Heart left ventricle (tissue), 16 donors: ENCODE measurements at regions not wholly inside any gene's neighbourhood (a gene's known extent, or its start where the extent isn't known, plus 50 kb on each side); places are given as distances from the start of the nearest gene placed in this dataset.

Source experiments
- ATAC-seq, 4 donors: fragments of 200-7000 bp; cut with Tn5 transposase; one replicate each; pipeline ENCODE4 v1.9.1; 2020 to 2022; ENCODE audit warnings: moderate library complexity in 4 of 4, mild to moderate bottlenecking in 3 of 4, moderate number of reproducible peaks in 1 of 4
- DNase-seq, 5 donors: peaks; one replicate each; pipeline ENCODE4 v3.0.0-alpha.2; 2020
- H3K27ac ChIP-seq, 12 donors: fragments of 200-600 bp; sonication (generic) in 4 of 12; one replicate each; pipeline versions ENCODE4 v1.5.0 to v1.8.0; 2016 to 2022; ENCODE audit warnings: mild to moderate bottlenecking in 2 of 12
- H3K27me3 ChIP-seq, 9 donors: fragments of 200-600 bp; sonication (generic) in 2 of 9; one replicate each; pipeline versions ENCODE4 v1.5.1 to v1.8.0; 2016 to 2022; ENCODE audit warnings: mild to moderate bottlenecking in 3 of 9
- H3K36me3 ChIP-seq, 9 donors: fragments of 200-600 bp; sonication (generic) in 2 of 9; one replicate each; pipeline versions ENCODE4 v1.5.0 to v1.8.0; 2018 to 2022; ENCODE audit warnings: mild to moderate bottlenecking in 2 of 9
- H3K4me1 ChIP-seq, 12 donors: fragments of 200-600 bp; sonication (generic) in 4 of 12; one replicate each; pipeline versions ENCODE4 v1.5.0 to v1.8.0; 2016 to 2022; ENCODE audit warnings: mild to moderate bottlenecking in 3 of 12
- H3K4me3 ChIP-seq, 12 donors: fragments of 200-600 bp; sonication (generic) in 4 of 12; one replicate each; pipeline versions ENCODE4 v1.5.0 to v1.8.0; 2017 to 2022; ENCODE audit warnings: mild to moderate bottlenecking in 9 of 12, moderate library complexity in 4 of 12
- H3K9me3 ChIP-seq, 12 donors: fragments of 200-600 bp; sonication (generic) in 4 of 12; one replicate each; pipeline versions ENCODE4 v1.5.0 to v1.8.0; 2016 to 2022; ENCODE audit warnings: mild to moderate bottlenecking in 1 of 12
- CTCF ChIP-seq, 12 donors: fragments of 200-600 bp; sonication (generic) in 4 of 12; IDR thresholded peaks; one replicate each; pipeline versions ENCODE4 v1.5.0 to v1.8.0; 2018 to 2022; ENCODE audit warnings: antibody characterized with exemption in 12 of 12, mild to moderate bottlenecking in 5 of 12
- POLR2A ChIP-seq, 2 donors: fragments of 450-650 bp; IDR thresholded peaks; one replicate each; pipeline ENCODE4 v1.6.1; 2017; ENCODE audit warnings: antibody characterized with exemption in 2 of 2, mild to moderate bottlenecking in 2 of 2, moderate library complexity in 2 of 2
- WGBS, 4 donors: extraction: QIAGEN DNeasy Blood & Tissue Kit in 2 of 4; methylation state at CpG; one replicate each; pipeline versions ENCODE4 v1.1.5 to v1.1.7; 2013 to 2018; 5-methylcytosine and 5-hydroxymethylcytosine counted together
- intact Hi-C, 10 donors: fragments of 100-400 bp; cut with DNase I; formaldehyde crosslinking; loops; one replicate each; pipeline versions ENCODE4 v1.11.1 to v1.14.2; 2022
- donor health status: ischemic (EF 13 %, LVEDD 7.1; RV severe dilation, severe dysfunction).
- donor health status: healthy with polysubstance abuse.
- donor health status: DM: no; HTN: yes; CAD: no.
- donor health status: DM: no; HTN: no; CAD: no.
- donor health status: ischemic (EF 25% LVEDD 6.9; RV normal size, moderate dysfunction).
- donor health status: ischemic (EF 25% LVEDD 5.7; RV mildly dilated, moderate dysfunction).
- donor health status: healthy.
- donor health status: DM: yes; HTN: yes; CAD: no.
- donor health status: ischemic (EF 35%, LVEDD 5.7; RV mildly dilated, moderate dysfunction).
- donor health status: nonischemic (EF 11% LVEDD 7.7; RV severe dilation, severe dysfunction).
- donor health status: DM: yes; HTN: yes; CAD: no.
- donor health status: PGD.
- donor health status: ischemic (EF 29% LVEDD 5.4; RV normal size, mild dysfunction).
- donor health status: nonischemic (EF 23%, LVEDD 6.1; RV moderate dilation, normal function).

- Histone ChIP-seq H3K36me3 (no peaks in the 10 kb centered on the region), H3K4me1 (no peaks in the 10 kb centered on the region), H3K9me3 (no peaks in the 10 kb centered on the region), H3K27ac (no peak overlapping the region), H3K4me3 (no peak overlapping the region), H3K27me3 (no peaks in the 10 kb centered on the region)
- intact Hi-C loops, result no loop called here
- 46 to 71% (median 49%) methylated on average over 3 of the region's 3 CpGs for WGBS, 4 donors
- ATAC-seq, result no peak
- no peak for DNase-seq
- TF ChIP-seq CTCF (IDR thresholded peaks at IDR 0.05), result no peak
- no peak for TF ChIP-seq POLR2A (IDR thresholded peaks at IDR 0.05)
Measured at GRCh38 chr6:18703546-18703945, 316.4 kb downstream of the RNF144B start.

GRCh38 chr6:18707714-18708439 lies 320.7 kb downstream of the RNF144B start:
- Histone ChIP-seq H3K4me1 (no peaks in the 10 kb centered on the region), H3K4me3 (no peak overlapping the region), H3K27me3 (no peaks in the 10 kb centered on the region), H3K9me3 (no peaks in the 10 kb centered on the region), H3K27ac (no peak overlapping the region), H3K36me3 (no peaks in the 10 kb centered on the region)
- WGBS, 4 donors, result 74 to 79% (median 76%) methylated on average over 6 of the region's 6 CpGs
- intact Hi-C loops, result no loop called here
- DNase-seq (no peak), ATAC-seq (no peak)
- TF ChIP-seq POLR2A (IDR thresholded peaks at IDR 0.05), result no peak
- TF ChIP-seq CTCF (IDR thresholded peaks at IDR 0.05), result no peak

GRCh38 chr6:18712595-18712994 lies 325.4 kb downstream of the RNF144B start:
- WGBS, 4 donors, result 56 to 68% (median 62%) methylated on average over 4 of the region's 4 CpGs
- TF ChIP-seq POLR2A (IDR thresholded peaks at IDR 0.05), result no peak
- TF ChIP-seq CTCF (IDR thresholded peaks at IDR 0.05), result no peak
- no peaks in the 10 kb centered on the region for H3K36me3 ChIP-seq

GRCh38 chr6:18720075-18720474 lies 332.9 kb downstream of the RNF144B start:
- Histone ChIP-seq H3K9me3 (no peaks in the 10 kb centered on the region), H3K27me3 (no peaks in the 10 kb centered on the region), H3K36me3 (no peaks in the 10 kb centered on the region), H3K27ac (no peak overlapping the region), H3K4me3 (no peak overlapping the region), H3K4me1 (no peaks in the 10 kb centered on the region)
- WGBS, 4 donors, result 65 to 71% (median 67%) methylated on average over 5 of the region's 5 CpGs
- ATAC-seq (no peak), DNase-seq (no peak)
- intact Hi-C loops, result no loop called here
- TF ChIP-seq CTCF (IDR thresholded peaks at IDR 0.05) (no peak), POLR2A (IDR thresholded peaks at IDR 0.05) (no peak)

More at GRCh38 chr6:18712595-18712994, 325.4 kb downstream of the RNF144B start:
- Histone ChIP-seq H3K9me3 (no peaks in the 10 kb centered on the region), H3K27ac (no peak overlapping the region), H3K27me3 (no peaks in the 10 kb centered on the region), H3K4me3 (no peak overlapping the region), H3K4me1 (no peaks in the 10 kb centered on the region)
- intact Hi-C loops, result no loop called here
- DNase-seq, result no peak
- no peak for ATAC-seq
